ENCODE measurements at regions not wholly inside any gene's neighbourhood (a gene's known extent, or its start where the extent isn't known, plus 50 kb on each side); places are given as distances from the start of the nearest gene placed in this dataset.

DNA sequence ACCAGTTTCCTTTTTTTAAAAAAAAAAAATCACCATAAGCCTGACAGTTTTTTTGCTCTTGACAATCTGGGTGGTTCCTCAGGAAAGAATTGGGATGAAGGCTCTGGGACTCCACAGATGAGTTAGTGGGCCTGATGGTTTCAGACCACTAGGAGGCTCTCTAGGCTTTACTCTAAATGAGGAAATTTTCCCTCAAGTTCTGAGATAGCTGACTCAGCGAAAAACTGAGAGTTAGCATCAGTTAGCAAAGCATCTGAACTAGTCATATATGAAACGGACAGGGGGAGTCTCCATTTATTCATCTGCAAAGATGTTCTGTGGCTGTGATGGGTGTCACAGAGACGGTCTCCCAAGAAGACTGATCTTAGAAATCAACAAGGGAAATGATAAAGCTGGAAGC, 314.3 kb upstream of the OR4E1 start:
- no peak for TF ChIP-seq BHLHE40 (IDR thresholded peaks at IDR 0.05; ENCODE audit: borderline replicate concordance)
- no peak for TF ChIP-seq FOXK2 (IDR thresholded peaks at IDR 0.05)

Measured in HEK293T (cell line).